Testis (tissue), 2 donors: ENCODE measurements at regions not wholly inside any gene's neighbourhood (a gene's known extent, or its start where the extent isn't known, plus 50 kb on each side); places are given as distances from the start of the nearest gene placed in this dataset.

Experiments used
- CTCF ChIP-seq, 3 experiments: fragments of 450-650 bp in 2 of 3; fragments of 200-600 bp in 1 of 3; sonication (generic) in 1 of 3; IDR thresholded peaks; one replicate each; pipeline ENCODE4 v1.5.1; 2016 to 2019; ENCODE audit warnings: antibody characterized with exemption in 3 of 3, mild to moderate bottlenecking in 2 of 3, moderate library complexity in 1 of 3
- POLR2A ChIP-seq: fragments of 450-650 bp; IDR thresholded peaks from one replicate; pipeline ENCODE4 v1.6.1; 2017; ENCODE audit warnings: antibody characterized with exemption, mild to moderate bottlenecking, moderate library complexity

- TF ChIP-seq CTCF (IDR thresholded peaks at IDR 0.05), result no peak
- no peak for TF ChIP-seq POLR2A
Measured at GRCh38 chr5:17080361-17080760, 137.1 kb upstream of the BASP1 start.
